ENCODE measurements at regions not wholly inside any gene's neighbourhood (a gene's known extent, or its start where the extent isn't known, plus 50 kb on each side); places are given as distances from the start of the nearest gene placed in this dataset.

DNA sequence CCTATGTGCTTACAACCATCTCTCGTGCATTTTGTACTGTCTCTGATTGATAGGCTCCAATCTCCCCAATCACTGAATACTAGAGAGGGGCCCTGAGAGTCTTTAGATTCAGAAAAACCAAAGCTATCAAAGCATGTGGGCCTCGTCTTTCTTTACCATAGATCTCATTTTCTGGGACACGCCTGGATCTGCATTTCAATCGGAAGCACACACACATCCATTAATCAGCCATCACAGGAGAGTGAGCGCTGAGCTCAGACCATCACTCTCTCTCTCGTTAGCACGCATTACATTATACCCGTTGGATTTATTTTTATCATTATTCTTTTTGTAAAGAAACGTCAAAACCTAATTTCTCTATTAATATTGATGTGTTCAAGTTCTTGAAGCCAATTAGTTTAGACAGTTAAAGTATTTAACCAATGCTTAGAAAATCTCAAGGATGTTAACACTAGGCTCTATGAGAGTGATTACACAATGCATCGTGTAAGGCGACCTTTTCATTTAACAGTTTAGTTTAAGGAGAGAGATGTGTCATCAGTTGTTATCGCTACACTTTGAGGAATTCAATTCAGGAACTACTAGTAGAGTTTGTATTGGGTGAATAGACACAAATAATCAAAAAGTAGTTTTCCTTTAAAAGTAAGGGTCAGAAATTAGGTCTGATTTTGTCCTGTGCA is 650.7 kb downstream of the CDH8 start:
- ATAC-seq = no peak
- in situ Hi-C loops (cut with HindIII; ENCODE audit: low pct_unique_long_range_greater_than_20kb, low sequenced_read_pairs) = no loop called here
- ChIA-PET POLR2A (no interaction called here), CTCF (no interaction called here)
- H3K27ac ChIP-seq (ENCODE audit: low read length) = no peak overlapping the region
- H3K4me1 ChIP-seq (ENCODE audit: control insufficient read depth, insufficient read depth, low read length) = no peaks in the 10 kb centered on the region
- H3K9me3 ChIP-seq (ENCODE audit: control insufficient read depth, insufficient read depth, low read depth, low read length) = no peaks in the 10 kb centered on the region
- intact Hi-C loops (cut with micrococcal nuclease; ENCODE audit: unreplicated experiment) = no loop called here
- H3K27me3 ChIP-seq (ENCODE audit: control insufficient read depth, insufficient read depth, low read length) = no peaks in the 10 kb centered on the region
- no peaks in the 10 kb centered on the region for H3K36me3 ChIP-seq (ENCODE audit: control insufficient read depth, insufficient read depth, low read length)
- no peak for TF ChIP-seq SIN3A (IDR thresholded peaks at IDR 0.05; ENCODE audit: borderline replicate concordance, insufficient read depth, low read depth, low read length)
- TF ChIP-seq, protein P1, sequence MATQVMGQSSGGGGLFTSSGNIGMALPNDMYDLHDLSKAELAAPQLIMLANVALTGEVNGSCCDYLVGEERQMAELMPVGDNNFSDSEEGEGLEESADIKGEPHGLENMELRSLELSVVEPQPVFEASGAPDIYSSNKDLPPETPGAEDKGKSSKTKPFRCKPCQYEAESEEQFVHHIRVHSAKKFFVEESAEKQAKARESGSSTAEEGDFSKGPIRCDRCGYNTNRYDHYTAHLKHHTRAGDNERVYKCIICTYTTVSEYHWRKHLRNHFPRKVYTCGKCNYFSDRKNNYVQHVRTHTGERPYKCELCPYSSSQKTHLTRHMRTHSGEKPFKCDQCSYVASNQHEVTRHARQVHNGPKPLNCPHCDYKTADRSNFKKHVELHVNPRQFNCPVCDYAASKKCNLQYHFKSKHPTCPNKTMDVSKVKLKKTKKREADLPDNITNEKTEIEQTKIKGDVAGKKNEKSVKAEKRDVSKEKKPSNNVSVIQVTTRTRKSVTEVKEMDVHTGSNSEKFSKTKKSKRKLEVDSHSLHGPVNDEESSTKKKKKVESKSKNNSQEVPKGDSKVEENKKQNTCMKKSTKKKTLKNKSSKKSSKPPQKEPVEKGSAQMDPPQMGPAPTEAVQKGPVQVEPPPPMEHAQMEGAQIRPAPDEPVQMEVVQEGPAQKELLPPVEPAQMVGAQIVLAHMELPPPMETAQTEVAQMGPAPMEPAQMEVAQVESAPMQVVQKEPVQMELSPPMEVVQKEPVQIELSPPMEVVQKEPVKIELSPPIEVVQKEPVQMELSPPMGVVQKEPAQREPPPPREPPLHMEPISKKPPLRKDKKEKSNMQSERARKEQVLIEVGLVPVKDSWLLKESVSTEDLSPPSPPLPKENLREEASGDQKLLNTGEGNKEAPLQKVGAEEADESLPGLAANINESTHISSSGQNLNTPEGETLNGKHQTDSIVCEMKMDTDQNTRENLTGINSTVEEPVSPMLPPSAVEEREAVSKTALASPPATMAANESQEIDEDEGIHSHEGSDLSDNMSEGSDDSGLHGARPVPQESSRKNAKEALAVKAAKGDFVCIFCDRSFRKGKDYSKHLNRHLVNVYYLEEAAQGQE (IDR thresholded peaks at IDR 0.05; ENCODE audit: insufficient read depth in 1 of 2, low read depth in 2 of 2, low read length in 1 of 2) = no peak
- TF ChIP-seq POLR2AphosphoS5 (IDR thresholded peaks at IDR 0.05; ENCODE audit: low read depth, low read length) = no peak
- TF ChIP-seq TCF7L2 (IDR thresholded peaks at IDR 0.05; ENCODE audit: low read depth, low read length) = no peak
- TF ChIP-seq, protein P2, sequence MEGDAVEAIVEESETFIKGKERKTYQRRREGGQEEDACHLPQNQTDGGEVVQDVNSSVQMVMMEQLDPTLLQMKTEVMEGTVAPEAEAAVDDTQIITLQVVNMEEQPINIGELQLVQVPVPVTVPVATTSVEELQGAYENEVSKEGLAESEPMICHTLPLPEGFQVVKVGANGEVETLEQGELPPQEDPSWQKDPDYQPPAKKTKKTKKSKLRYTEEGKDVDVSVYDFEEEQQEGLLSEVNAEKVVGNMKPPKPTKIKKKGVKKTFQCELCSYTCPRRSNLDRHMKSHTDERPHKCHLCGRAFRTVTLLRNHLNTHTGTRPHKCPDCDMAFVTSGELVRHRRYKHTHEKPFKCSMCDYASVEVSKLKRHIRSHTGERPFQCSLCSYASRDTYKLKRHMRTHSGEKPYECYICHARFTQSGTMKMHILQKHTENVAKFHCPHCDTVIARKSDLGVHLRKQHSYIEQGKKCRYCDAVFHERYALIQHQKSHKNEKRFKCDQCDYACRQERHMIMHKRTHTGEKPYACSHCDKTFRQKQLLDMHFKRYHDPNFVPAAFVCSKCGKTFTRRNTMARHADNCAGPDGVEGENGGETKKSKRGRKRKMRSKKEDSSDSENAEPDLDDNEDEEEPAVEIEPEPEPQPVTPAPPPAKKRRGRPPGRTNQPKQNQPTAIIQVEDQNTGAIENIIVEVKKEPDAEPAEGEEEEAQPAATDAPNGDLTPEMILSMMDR (IDR thresholded peaks at IDR 0.05) = no peak
- no peak for DNase-seq (ENCODE audit: low read depth, low spot score)
- no TSS peak for BruUV-seq (replicated peaks)
- no peak overlapping the region for H3K4me3 ChIP-seq (ENCODE audit: low read depth in 2 of 2, low read length in 2 of 2)

DNA sequence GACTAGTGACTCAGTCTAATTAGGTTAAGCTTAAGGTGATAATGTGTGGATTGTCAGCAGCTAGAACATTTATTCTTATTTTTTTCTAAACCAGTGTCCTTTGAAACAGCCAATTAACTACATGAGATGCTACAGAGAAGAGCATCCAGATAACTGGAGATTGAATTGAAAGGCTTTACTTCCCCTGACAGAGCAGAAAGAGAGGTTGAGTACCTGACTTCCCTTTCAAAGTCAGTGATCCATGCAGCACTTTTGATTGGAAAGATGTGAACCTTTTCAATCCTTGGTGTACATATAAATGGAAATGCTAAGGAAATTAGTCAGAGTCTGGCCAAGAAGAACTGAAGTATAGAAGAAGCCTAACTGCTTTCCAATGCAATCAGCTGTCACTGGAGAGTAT is 653.8 kb downstream of the CDH8 start:
- CTCF ChIA-PET = no interaction called here
- no peak overlapping the region for H3K27ac ChIP-seq (ENCODE audit: low read length)
- ATAC-seq (no peak), DNase-seq (ENCODE audit: low read depth, low spot score) (no peak)
- no peak overlapping the region for H3K4me3 ChIP-seq (ENCODE audit: low read depth in 2 of 2, low read length in 2 of 2)
- H3K4me1 ChIP-seq (ENCODE audit: control insufficient read depth, insufficient read depth, low read length) = no peaks in the 10 kb centered on the region
- no peaks in the 10 kb centered on the region for H3K27me3 ChIP-seq (ENCODE audit: control insufficient read depth, insufficient read depth, low read length)
- BruUV-seq (replicated peaks) = no TSS peak
- POLR2A ChIA-PET = no interaction called here
- H3K9me3 ChIP-seq (ENCODE audit: control insufficient read depth, insufficient read depth, low read depth, low read length) = no peaks in the 10 kb centered on the region
- in situ Hi-C loops (cut with HindIII; ENCODE audit: low pct_unique_long_range_greater_than_20kb, low sequenced_read_pairs) (no loop called here), intact Hi-C loops (cut with micrococcal nuclease; ENCODE audit: unreplicated experiment) (no loop called here)
- H3K36me3 ChIP-seq (ENCODE audit: control insufficient read depth, insufficient read depth, low read length) = no peaks in the 10 kb centered on the region
- no peak for TF ChIP-seq POLR2AphosphoS5 (IDR thresholded peaks at IDR 0.05; ENCODE audit: low read depth, low read length)
- no peak for TF ChIP-seq SIN3A (IDR thresholded peaks at IDR 0.05; ENCODE audit: borderline replicate concordance, insufficient read depth, low read depth, low read length)
- TF ChIP-seq, protein P2 (IDR thresholded peaks at IDR 0.05) = no peak

Data from Panc1 (cell line).